Colonic mucosa (tissue), 4 donors: ENCODE measurements at regions not wholly inside any gene's neighbourhood (a gene's known extent, or its start where the extent isn't known, plus 50 kb on each side); places are given as distances from the start of the nearest gene placed in this dataset.

ENCODE experiments used
- DNase-seq: peaks from one replicate; pipeline ENCODE4 v3.0.0-alpha.2; 2020
- H3K27ac ChIP-seq: fragments of 200-600 bp; one replicate; pipeline ENCODE4 v1.8.0; 2021
- H3K27me3 ChIP-seq: fragments of 200-600 bp; one replicate; pipeline ENCODE4 v1.8.0; 2021
- H3K36me3 ChIP-seq: fragments of 200-600 bp; one replicate; pipeline ENCODE4 v1.8.0; 2021
- H3K4me1 ChIP-seq: fragments of 200-600 bp; one replicate; pipeline ENCODE4 v1.8.0; 2021; ENCODE audit warnings: mild to moderate bottlenecking
- H3K4me3 ChIP-seq: fragments of 200-600 bp; one replicate; pipeline ENCODE4 v1.8.0; 2021
- H3K9ac ChIP-seq, 2 donors: one replicate each; pipeline ENCODE4 v1.7.0; 2013; ENCODE audit warnings: control low read depth in 2 of 2, low read depth in 2 of 2, low read length in 2 of 2
- H3K9me3 ChIP-seq: fragments of 200-600 bp; one replicate; pipeline ENCODE4 v1.8.0; 2021
- intact Hi-C: fragments of 100-400 bp; cut with DNase I; formaldehyde crosslinking; loops from one replicate; pipeline ENCODE4 v1.14.1; 2022
- TF ChIP-seq, protein P1 (sequence below): fragments of 200-600 bp; IDR thresholded peaks from one replicate; pipeline ENCODE4 v1.8.0; 2022; ENCODE audit warnings: antibody characterized with exemption, mild to moderate bottlenecking
- donor health status: healthy.
- donor health status: DM: no; HTN: no; CAD: no.
- donor health status: DM: no; HTN: no; CAD: no.

GRCh38 chr5:15995341-15996052 is 184.1 kb downstream of the MARCHF11 start:
- Histone ChIP-seq H3K27ac (no peak overlapping the region), H3K9me3 (no peaks in the 10 kb centered on the region), H3K9ac (no peak overlapping the region), H3K4me3 (no peak overlapping the region), H3K4me1 (no peaks in the 10 kb centered on the region), H3K27me3 (no peaks in the 10 kb centered on the region), H3K36me3 (no peaks in the 10 kb centered on the region)
- TF ChIP-seq, protein P1, sequence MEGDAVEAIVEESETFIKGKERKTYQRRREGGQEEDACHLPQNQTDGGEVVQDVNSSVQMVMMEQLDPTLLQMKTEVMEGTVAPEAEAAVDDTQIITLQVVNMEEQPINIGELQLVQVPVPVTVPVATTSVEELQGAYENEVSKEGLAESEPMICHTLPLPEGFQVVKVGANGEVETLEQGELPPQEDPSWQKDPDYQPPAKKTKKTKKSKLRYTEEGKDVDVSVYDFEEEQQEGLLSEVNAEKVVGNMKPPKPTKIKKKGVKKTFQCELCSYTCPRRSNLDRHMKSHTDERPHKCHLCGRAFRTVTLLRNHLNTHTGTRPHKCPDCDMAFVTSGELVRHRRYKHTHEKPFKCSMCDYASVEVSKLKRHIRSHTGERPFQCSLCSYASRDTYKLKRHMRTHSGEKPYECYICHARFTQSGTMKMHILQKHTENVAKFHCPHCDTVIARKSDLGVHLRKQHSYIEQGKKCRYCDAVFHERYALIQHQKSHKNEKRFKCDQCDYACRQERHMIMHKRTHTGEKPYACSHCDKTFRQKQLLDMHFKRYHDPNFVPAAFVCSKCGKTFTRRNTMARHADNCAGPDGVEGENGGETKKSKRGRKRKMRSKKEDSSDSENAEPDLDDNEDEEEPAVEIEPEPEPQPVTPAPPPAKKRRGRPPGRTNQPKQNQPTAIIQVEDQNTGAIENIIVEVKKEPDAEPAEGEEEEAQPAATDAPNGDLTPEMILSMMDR = peak; percentile 18
- intact Hi-C loops = no loop called here
- DNase-seq = no peak

DNA sequence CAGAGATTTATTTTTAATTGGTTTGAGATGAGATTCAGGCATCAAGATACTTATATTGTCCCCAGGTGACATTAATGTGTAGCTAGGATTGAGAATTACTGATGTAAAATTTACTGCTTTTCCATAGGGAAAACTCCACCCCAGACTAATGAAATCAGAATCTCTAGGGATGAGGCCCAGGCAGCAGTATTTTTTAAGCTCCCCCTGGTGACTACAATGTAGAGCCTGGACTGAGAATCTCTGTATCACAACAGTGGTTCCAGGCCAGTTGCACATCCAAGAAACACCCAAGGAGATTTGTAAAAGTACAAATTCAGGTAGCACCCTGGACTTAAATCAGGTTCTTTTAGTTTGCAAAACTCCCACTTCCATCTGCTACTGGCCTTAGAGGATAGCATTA is 185.7 kb downstream of the MARCHF11 start:
- H3K36me3 ChIP-seq = no peaks in the 10 kb centered on the region
- no peaks in the 10 kb centered on the region for H3K27me3 ChIP-seq
- no peak for DNase-seq
- H3K9ac ChIP-seq = no peak overlapping the region
- H3K27ac ChIP-seq = no peak overlapping the region
- intact Hi-C loops = no loop called here
- TF ChIP-seq, protein P1 = no peak
- H3K9me3 ChIP-seq = no peaks in the 10 kb centered on the region
- no peaks in the 10 kb centered on the region for H3K4me1 ChIP-seq
- no peak overlapping the region for H3K4me3 ChIP-seq

GRCh38 chr5:15993334-15993733 is 186.3 kb downstream of the MARCHF11 start:
- H3K9me3 ChIP-seq = no peaks in the 10 kb centered on the region
- H3K4me1 ChIP-seq = no peaks in the 10 kb centered on the region
- no peak for DNase-seq
- intact Hi-C loops = no loop called here
- TF ChIP-seq, protein P1 = no peak
- H3K4me3 ChIP-seq = no peak overlapping the region
- no peak overlapping the region for H3K9ac ChIP-seq
- H3K36me3 ChIP-seq = no peaks in the 10 kb centered on the region
- H3K27me3 ChIP-seq = no peaks in the 10 kb centered on the region
- H3K27ac ChIP-seq = no peak overlapping the region

DNA sequence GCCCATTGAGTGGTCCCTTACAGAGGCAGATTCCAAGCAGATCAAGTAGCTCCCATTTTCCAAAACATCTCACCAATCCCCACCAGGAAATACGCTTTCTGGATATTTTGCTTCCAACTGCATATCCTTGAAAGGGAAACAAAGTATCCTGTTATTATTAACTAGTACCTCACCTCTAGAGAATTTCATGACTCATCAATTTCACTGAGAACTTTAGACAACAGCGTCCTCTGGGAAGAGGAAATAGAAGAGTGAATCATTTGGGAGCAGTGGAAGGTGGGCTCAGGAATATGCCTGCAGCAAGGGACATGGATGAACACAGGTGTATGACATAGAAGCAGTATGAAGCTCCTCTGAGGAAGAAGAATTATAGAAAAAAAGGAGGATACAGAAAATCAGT is 186.7 kb downstream of the MARCHF11 start:
- Histone ChIP-seq H3K9ac (no peak overlapping the region), H3K27me3 (no peaks in the 10 kb centered on the region), H3K36me3 (no peaks in the 10 kb centered on the region), H3K4me1 (no peaks in the 10 kb centered on the region), H3K4me3 (no peak overlapping the region), H3K27ac (no peak overlapping the region), H3K9me3 (no peaks in the 10 kb centered on the region)
- intact Hi-C loops = no loop called here
- no peak for DNase-seq
- TF ChIP-seq, protein P1 = no peak

DNA sequence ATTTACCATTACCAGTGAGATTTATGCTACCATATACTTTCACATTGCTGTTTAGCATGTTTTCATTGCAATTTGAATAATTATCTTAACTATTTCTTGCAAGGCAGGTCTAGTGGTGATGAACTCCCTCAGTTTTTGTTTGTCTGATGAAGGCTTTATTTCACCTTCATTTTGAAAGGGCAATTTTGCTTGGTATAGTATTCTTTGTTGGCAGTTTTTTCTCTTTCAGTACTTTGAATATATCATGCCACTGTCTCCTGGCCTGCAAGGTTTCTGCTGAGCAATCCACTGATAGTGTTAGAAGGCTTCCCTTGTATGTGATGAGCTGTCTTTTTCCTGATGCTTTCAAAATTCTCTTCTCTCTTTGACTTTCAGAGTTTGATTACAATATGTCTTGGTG is 188.0 kb downstream of the MARCHF11 start:
- Histone ChIP-seq H3K4me1 (no peaks in the 10 kb centered on the region), H3K27me3 (no peaks in the 10 kb centered on the region), H3K9ac (no peak overlapping the region), H3K36me3 (no peaks in the 10 kb centered on the region), H3K27ac (no peak overlapping the region), H3K4me3 (no peak overlapping the region), H3K9me3 (no peaks in the 10 kb centered on the region)
- DNase-seq = no peak
- TF ChIP-seq, protein P1 = no peak
- intact Hi-C loops = no loop called here
